HG02759 (cell line): ENCODE measurements at regions not wholly inside any gene's neighbourhood (a gene's known extent, or its start where the extent isn't known, plus 50 kb on each side); places are given as distances from the start of the nearest gene placed in this dataset.

Experiments used
- ATAC-seq: cut with Tn5 transposase; IDR thresholded peaks from one replicate; pipeline ENCODE4 v1.9.1; 2021; ENCODE audit warnings: mild to moderate bottlenecking, moderate library complexity; ENCODE audit not compliant: unreplicated experiment

DNA sequence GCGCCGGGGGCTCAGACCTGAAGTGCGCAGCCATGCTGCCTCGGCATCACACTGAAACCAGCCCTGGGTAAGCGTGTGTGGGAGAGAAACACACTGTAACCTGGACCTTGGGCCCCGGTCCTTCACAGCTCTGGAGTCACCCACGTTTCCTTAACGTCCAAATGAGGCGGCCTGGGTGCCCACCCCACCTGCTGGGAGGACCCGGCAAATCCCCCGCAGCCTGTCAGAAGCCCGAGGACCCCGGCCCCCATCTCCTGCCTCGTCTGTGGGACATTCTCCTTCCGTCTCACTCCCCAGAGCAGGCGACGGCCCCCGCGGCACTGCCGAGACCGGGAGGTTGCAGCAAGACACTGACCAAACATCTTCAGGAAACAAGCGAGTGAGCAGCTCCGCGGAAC is 66.5 kb upstream of the GALNT9 start:
- ATAC-seq, result no peak

DNA sequence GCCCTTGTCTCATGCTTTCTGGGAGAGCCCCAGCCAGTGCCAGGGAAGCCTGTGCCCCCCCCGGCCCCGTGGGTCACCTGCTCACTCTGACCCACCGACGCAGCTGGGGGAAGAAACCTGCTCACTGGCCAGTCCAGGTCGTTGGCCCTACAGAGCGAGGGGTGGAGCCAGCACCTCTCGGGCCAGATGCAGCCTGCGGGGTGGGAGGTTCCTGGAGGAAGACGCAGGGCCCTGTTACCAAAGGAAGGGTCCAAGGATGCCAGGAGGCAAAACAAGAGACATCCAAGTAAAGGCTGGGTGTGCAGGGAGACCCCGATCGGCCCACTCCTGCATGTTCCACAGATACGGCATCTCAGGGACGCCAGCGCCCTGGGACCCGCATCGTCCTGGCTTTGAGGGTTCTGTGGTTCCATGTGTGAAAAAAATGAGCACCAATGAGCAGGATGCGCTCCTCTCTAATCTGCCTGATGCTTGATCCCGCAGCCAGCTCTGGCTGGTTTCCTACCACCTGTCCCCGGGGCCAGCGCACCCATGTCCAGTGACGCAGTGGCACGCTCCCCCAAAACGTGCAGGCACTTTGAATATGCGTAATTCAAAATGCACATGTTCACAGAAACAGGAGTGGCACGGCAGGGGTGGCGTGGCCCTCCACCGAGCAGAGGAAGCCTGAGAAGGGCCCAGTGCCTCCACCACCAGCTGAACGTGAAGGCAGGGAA is 66.0 kb upstream of the GALNT9 start:
- no peak for ATAC-seq

DNA sequence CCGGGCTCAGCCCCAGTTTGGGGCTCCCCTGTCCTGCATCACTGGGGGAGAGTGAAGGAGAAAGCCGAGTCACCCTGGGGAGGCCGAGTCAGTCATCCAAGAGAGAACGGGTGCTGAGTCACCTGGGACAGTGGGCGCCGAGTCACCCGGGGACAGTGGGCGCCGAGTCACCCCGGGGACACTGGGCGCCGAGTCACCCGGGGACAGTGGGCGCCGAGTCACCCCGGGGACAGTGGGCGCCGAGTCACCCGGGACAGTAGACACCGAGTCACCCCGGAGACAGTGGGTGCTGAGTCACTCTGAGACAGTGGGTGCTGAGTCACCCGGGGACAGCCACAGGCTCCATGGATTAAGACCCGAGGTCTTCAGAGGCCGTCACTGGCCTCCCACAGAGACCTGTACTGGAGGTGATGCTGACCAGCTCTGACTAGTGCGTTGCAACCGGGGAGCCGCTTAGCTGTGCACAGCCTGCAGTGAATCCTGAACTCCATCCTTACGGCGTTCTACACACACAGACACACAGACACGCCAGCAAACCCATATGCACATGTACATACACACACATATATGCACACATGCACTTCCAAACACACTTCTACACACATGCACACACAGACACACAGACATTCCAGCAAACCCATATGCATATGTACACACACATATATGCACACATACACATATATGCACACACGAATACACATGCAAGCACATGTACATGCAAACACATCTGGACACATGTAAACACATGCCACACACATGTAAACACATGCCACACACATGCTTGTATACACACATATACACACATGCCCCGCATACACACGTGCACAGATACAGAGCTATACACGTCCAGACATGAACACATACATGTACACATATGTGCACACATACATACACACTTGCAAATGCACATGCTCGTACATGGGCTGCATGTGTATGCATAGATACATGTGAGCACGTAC is 64.9 kb upstream of the GALNT9 start:
- no peak for ATAC-seq

DNA sequence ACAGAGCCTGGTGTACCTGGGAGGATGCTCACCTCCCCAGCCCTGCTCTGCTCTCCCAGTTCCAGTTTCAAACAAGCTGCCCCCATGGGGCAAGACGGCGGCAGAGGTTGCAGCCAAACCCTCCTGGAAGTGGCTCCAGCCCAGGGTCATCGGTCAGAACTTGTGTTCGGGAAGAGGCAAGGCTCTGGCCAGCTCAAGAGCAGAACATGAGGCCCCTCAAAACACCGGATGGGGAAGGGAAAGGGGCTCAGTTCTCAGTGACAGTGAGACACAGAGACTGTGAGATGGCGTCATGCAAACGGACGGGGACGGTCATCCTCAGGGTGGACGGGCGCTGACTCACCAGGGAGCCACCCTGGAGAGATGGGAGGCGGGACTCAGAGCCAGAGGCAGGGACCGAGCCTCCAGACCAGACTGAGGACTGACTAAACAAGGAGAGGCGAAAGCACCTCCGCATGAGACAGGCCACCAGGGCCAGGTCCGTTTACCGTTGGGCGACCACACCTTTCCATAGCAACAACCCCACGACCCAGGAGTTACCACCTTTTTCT is 63.9 kb upstream of the GALNT9 start:
- no peak for ATAC-seq

DNA sequence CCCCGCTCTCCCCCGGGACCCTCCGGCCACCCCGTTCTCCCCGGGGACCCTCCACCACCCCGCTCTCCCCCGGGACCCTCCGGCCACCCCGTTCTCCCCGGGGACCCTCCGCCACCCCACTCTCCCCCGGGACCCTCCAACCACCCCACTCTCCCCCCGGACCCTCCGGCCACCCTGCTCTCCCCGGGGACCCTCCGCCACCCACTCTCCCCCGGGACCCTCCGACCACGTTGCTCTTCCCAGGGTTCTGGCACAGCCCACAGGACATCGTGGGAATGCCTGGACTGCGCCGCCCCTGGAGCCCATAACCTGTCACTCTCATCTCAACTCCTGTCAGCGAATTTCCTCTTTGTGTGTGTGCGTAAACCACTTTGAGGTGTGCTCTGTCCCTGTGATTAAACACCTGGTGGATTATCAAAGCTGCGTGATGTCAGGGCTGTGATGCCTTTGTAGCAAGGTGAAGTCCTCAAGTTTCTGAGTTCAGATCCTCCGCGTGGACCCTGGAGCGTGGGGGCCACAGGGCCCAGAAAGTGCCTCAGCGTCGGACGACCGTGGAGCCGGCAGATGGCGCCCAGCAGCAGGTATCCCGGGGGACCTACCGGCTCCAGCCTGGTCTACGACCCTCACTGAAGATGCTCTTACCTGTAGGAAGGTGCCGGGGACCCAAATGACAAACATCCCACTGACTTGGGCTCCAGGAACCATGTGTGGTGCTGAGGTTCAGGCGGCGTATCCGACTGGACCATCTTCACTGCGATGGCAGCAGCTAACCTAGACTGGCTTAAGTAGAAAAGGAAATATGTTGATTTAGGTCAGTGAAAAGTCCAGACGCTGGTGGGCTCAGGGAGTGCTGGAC is 63.2 kb upstream of the GALNT9 start:
- no peak for ATAC-seq

DNA sequence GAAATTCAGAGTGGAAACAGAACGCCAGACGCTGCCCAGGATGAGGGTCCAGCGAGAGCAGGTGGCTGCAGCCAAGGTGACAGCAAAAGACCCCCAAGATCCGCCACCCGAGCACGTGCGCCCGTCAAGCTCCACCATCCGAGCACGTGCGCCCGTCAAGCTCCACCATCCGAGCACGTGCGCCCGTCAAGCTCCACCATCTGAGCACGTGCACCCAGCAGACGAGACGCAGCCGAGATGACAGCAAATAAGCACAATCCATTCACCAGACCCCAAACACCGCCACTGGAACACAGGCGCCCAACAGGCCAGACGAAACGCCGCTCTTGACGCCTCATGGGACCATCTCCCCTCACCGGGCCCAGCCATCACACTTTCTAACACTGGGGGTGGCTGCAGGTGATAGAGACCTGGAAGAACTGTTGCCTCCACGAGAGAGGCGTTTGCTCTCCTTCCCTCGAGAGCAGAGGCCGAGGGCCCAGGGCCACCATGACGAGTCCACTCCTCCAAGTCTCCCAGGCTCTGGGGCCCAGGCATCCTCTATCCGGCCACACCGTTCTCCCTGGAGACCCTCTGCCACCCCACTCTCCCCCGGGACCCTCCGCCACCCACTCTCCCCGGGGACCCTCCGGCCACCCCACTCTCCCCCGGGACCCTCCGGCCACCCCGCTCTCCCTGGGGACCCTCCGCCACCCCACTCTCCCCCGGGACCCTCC is 62.1 kb upstream of the GALNT9 start:
- ATAC-seq, result no peak

DNA sequence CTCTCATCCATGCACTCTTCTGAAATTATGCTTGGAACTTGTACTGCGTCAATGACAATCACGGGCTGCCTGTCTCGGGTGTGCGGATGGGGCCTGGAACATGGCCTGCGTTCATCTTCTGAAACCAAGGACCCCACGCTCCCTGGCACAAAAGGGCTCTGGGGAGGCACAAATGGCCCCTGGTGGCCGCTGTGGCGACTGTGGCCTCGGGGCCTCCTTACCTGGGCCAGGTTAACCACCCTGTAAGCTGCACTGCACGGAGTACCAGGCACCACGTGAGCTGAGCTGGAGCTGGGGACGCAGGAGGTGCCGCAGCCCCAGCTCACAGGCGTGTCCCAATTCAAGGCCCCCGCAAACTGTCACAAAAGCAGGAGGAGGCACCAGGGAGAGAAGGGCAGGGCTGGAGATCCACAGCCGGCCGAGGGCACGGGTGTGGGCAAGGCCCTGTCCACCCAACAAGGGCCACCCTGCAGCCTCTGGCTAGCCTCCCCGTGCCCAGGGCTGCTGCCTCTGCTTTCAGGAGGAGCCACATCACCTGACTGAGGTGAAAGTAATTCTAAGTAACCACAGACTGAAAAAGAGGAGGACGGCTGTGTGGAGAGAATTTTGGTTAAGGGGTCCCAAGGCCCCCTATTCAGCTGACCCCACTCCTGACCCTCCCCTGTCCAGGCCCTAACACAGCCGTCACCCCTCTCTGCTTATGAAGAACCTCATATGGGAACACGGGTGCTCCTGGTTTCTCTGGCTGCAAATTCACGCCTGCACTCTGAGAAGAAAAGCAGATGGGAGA is 61.1 kb upstream of the GALNT9 start:
- no peak for ATAC-seq

DNA sequence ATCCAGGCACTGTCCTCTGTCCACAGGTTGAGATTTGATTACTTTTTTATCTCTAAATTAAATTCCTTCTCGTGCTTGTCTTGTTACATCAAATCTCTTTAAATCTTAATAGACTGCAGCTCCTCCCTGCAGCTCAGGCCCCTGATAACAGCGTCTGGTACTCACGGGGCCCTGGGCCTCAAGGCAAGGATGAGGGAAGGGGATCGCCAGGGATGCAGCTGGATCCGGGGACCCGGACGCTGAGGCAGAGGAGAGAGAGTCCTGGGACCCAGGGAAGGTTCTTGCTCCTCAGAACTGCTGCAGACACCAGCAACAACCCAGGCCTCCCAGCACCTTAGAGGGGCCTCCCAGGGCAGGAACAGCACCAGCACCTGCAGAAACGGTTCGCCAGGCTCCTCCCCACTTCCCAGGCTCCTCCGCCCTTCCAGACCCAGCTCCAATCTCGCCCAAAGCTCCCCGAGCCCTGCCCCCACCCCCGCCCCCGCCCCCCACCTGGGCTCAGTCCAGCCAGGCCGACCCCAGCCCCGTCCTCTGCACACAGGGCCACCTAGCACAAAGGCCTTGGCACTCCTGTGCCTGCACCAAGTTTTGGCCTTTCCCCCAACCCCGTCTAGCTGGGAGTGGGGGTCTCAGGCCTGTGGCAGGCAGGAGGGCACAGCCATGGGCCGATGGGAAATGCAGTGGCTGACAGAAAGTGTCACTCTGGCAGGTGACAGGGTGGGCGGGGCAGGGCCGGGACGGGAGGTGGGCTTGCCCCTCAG is 60.3 kb upstream of the GALNT9 start:
- no peak for ATAC-seq

DNA sequence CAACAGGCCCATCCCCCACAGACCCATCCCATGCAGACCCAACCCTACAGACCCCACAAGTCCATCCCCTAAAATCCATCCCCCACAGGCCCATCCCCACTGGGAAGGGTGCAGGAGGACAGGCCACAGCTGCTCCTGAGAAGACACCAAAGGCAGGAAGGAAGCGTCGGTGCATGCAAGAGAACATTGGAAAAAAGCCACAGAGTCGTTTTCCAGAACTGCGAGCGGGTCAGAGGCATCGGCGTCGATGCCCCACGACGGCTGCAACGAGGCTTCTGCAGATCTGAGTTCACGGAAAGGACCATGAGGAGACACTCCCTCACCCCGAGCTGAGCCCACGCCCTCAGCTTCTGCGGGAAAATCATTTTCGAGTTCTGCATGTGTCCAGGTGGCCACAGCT is 59.6 kb upstream of the GALNT9 start:
- ATAC-seq, result no peak

DNA sequence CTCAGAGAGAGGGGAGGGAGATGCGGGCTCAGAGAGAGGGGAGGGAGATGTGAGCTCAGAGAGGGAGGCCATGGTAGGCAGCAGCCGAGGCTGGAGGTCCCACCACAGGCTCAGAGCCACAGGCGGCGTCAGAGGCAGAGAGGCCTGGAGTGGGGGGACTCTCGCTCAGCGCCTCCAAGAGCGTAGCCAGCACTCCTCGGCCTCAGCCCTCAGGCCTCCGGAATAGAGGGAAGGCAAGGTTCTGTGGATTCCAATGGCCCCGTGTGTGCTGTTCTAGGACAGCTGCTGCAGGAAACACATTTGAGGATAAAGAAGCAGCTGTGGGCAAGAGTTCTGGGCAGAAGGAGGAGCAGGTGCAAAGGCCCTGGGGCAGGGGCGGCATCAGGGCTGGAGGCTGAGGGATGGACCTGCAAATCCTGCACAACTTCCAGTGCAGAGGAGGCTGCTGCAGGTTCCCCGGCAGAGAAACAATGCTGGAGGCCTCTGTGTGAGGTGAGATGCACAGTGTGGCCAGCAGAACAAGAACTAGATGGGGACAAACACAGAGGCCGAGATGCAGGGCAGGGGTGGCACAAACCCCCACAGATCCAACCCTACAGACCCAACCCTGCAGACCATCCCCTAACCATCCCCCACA is 59.1 kb upstream of the GALNT9 start:
- ATAC-seq, result no peak

DNA sequence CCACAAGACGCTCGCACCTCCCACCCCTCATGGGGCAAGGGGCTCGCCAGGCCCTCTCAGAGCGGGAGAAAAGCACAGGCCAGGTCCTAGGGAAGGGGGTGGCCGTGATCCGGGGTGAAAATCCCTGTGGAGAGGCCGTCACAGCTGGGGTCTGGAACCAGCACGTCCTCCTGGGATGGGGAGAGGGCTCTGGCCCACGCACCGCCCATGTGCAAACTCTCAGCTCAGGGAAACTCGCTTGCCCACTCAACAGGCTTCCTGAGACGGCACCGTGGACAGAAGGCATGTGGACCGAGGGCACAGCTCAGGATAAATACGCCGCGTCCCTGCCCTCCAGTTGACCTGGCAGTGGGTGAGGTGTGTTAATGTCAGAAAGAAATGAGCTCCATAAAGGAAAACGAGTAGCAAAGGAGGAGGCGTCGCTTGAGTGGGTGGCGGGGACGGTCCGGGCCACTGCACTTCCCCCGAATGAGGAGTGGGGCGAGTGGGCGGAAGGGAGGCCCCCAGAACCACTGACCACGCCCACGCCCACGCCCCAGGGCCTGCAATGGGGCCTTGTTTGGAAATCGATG is 57.6 kb upstream of the GALNT9 start:
- no peak for ATAC-seq

DNA sequence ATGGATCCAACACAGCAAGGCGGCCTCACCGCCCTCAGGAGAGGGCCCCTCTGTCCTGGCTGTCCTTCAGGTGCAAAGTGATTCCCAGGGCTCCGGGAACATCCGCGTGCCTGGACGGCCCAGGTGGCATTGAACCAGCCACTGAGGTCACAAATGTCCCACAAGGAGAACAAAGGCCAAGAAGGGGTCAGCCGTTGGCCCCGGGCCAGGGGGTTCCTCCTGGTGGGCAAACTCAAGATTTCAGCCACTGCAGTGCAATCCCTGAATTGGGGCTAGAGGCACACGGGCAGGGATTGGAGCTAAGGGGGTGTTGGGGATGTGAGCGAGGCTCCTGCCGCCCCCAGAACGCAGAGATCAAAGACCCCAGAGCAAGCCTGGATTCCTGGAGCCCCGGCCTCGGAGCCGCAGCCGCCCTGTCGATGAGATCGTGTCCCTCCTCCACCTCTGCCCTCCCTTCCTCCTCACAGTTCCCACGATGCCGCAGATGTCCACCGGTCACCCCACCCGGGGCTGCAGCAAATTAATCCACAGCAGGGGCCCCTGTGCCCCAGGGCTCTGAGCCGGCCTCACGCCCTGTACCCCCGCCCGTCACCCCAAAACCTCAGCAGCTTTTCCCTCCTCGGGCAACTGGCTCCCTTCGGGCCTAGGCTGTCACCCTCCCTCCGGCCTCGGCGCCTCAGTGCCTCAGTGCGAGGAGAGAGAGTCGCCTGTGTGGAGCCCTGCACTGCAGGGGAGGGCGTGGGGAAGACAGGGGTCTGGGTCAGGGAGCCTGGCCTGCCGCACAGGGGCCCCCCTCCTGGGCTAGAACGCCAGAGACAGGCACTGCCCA is 56.7 kb upstream of the GALNT9 start:
- no peak for ATAC-seq

DNA sequence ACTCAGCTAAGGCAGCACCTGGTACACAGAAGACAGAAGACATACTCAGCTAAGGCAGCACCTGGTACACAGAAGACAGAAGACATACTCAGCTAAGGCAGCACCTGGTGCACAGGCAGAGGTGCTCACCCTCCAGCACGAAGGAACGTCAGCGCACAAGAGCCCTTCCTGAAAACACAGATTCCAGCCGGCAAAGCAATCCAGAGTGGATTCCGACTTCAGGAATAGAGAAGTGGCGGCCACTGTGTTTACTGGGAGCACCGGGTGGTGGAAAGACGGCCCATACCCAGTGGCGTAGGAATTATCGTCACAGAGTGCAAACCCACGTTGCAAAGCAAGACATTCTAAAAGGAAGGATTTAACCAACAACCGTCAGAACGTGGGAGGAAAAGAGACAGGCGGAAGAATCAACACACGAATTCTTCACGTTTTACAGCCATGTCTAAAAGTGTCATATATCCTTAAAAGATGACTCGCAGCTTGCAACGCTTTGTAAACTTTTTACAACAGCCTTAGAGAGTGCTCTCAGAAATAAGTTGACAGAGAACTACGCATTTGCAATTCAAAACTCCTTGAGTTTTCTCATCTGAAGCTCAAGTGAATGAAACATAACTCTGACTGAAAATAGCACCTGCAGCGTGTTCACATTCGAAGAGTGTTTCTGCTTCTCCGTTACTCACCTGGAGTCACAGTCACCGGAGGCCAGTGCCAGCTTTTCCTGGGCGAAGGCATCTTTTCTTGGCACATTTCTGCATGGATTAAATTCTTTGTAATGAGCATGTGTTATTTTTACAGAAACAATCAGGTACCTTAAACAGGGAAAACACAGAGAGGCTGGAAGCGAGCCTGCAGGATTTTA is 55.8 kb upstream of the GALNT9 start:
- ATAC-seq, result no peak

DNA sequence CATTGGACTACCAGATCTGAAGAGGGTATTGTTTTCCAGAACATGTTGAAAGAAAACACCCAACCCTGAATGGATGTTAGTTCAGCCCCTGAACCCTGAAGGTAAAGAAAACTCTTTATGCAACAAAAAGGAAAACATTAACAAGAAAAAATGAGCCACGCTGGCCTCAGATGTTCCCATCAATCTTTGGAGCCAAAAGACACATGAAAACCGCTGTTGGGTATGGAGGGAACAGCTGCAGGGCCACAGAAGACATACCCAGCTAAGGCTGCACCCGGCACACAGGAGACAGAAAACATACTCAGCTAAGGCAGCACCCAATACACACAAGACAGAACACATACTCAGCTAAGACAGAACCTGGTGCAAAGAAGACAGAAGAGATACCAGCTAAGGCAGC is 51.3 kb upstream of the GALNT9 start:
- ATAC-seq, result no peak

DNA sequence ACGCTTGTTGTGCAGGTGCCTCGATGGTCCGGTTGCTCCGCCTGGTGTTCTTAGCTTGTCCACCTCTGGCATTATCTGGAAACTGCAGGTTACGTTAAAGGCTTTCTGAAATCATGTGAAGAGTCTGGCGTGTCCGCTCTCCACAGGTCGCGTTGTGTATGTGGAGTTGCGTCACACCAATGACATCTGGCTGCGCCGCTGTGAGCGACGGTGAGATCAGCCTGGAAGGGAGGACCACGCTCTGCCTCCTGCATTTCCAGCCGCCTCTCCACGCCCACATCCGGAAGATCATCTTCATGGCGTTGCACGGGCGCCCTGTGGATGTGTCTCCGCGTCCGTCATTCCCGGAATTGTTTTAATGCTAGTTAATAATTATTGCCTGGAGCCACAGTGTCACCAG is 50.6 kb upstream of the GALNT9 start:
- no peak for ATAC-seq

DNA sequence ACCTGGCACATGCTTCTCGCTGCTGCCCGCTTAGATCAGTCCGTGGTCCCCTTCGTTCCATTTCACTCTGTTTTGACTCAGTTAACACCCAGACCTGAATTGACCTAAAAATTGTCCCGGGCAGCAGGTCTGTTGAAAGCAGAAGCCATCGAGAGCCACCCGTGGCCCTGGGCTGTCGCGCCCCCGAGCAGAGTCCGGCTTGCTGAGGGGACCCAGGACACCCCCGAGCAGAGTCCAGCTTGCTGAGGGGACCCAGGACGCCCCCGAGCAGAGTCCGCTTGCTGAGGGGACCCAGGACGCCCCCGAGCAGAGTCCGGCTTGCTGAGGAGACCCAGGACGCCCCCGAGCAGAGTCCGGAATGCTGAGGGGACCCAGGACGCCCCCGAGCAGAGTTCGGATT is 50.2 kb upstream of the GALNT9 start:
- no peak for ATAC-seq
